HCT116 (cell line): ENCODE measurements at regions not wholly inside any gene's neighbourhood (a gene's known extent, or its start where the extent isn't known, plus 50 kb on each side); places are given as distances from the start of the nearest gene placed in this dataset.

Experiments
- CTCF ChIP-seq, 3 experiments: fragments of 200-600 bp in 1 of 3; sonication (generic) in 1 of 3; IDR thresholded peaks in 2 of 3; conservative IDR thresholded peaks in 1 of 3; 2 replicates each; pipeline ENCODE4 v1.5.1; 2012 to 2017; ENCODE audit warnings: low read depth in 2 of 3, low read length in 2 of 3, antibody characterized with exemption in 1 of 3, borderline replicate concordance in 1 of 3, control low read depth in 1 of 3, mild to moderate bottlenecking in 1 of 3, mixed read lengths in 1 of 3, mixed run types in 1 of 3, moderate library complexity in 1 of 3; ENCODE audit not compliant: insufficient read depth in 1 of 3
- POLR2AphosphoS5 ChIP-seq: IDR thresholded peaks from 2 replicates; pipeline ENCODE4 v1.6.1; 2011; ENCODE audit warnings: mild to moderate bottlenecking, low read depth, low read length, moderate library complexity

GRCh38 chr2:215677481-215677880, 241.6 kb upstream of the FN1 start:
- TF ChIP-seq POLR2AphosphoS5 (no peak), CTCF (IDR thresholded peaks at IDR 0.05 in 2 of 3, conservative IDR thresholded peaks at IDR 0.05 in 1 of 3; ENCODE audit: borderline replicate concordance in 1 of 3, insufficient read depth in 1 of 3, low read depth in 2 of 3, low read length in 2 of 3) (no peak)
